HG03565 (cell line): ENCODE measurements at regions not wholly inside any gene's neighbourhood (a gene's known extent, or its start where the extent isn't known, plus 50 kb on each side); places are given as distances from the start of the nearest gene placed in this dataset.
"Not testable (repeated sequence)": the region's sequence is repeated elsewhere in the genome, so short reads cannot be mapped to it uniquely, and the experiment has no call there.

Experiments used
- ATAC-seq: cut with Tn5 transposase; IDR thresholded peaks from one replicate; pipeline ENCODE4 v1.9.1; 2021; ENCODE audit warnings: mild to moderate bottlenecking, moderate library complexity; ENCODE audit not compliant: unreplicated experiment

DNA sequence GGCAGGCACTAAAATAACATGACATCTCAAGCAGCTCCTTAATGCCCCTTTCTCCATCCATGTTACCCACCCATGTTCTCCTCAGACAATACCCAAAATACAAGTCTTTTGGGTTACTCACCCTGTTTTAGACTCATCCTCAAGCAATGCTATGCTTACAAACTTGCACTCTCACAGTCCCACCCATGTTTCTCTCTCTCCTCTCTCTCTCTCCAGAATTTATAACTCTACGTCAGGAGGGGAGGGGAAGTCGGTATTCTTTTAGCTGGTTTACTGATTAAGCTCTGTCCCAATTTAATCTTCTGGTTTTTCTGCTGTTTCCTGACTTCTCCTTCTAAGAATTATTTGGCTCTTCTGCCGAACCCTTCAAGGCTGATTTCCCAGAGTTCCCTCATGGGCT lies 98.0 kb upstream of the NR5A2 start:
- ATAC-seq, result no peak

DNA sequence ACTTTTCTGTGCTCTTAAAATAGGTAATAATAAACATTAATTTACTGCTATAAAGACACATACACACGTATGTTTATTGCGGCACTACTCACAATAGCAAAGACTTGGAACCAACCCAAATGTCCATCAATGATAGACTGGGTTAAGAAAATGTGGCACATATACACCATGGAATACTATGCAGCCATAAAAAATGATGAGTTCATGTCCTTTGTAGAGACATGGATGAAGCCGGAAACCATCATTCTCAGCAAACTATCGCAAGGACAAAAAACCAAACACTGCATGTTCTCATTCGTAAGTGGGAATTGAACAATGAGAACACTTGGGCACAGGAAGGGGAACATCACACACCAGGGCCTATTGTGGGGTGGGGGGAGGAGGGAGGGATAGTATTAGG lies 97.4 kb upstream of the NR5A2 start:
- ATAC-seq, result not testable (repeated sequence)

- ATAC-seq, result no peak
Observed at GRCh38 chr1:199931666-199932377, 95.7 kb upstream of the NR5A2 start.

DNA sequence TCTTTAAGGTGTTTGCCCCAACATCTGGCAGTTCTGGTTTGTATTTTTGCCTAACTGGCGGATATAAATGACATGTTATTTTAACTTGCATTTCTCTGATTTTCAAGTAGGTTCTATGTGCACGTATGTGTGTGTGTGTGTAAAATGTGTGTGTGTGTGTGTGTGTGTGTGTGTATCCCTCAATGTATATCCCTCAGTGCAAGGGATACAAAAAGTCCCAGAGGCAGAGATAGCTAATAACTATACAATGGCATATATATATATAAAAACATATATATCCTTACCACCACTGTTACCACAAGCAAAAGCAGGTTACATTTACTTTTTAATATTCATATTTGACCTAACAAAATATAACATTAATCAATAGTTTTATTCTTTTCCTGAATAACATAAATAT lies 95.0 kb upstream of the NR5A2 start:
- no peak for ATAC-seq

DNA sequence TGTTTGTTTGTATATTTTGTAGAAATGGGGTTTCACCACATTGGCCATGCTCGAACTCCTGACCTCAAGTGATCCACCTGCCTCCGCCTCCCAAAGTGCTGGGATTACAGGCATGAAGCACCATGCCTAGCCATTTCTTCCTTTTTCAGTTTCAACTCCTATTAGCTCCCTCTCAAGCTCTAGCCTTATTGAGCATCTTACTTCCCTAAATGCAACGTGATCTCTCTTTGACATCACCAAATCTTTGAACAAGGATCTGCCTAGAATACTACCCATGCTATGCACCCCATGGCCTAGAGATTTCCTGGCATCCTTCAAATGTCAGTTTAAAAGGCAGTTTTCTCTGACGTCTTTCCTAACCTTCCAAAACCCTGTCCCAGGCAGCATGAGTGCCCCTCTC lies 91.1 kb upstream of the NR5A2 start:
- no peak for ATAC-seq

DNA sequence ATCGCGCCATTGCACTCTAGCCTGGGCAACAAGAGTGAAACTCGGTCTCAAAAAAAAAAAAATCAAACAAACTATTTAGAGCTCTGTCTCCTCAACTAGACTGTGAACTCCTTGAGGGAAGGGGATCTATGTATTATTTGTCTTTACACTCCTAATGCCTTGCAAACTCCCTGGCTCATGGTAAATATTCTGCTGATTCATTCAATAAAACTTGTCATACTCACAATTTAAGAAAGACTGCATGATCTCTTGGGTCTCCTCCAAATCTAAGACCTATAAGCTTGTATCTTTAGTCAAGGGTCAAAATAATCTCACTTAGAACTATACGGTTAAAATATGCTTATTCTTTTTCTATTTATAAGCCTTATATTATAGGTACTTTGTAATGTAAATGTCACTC lies 90.3 kb upstream of the NR5A2 start:
- no peak for ATAC-seq

DNA sequence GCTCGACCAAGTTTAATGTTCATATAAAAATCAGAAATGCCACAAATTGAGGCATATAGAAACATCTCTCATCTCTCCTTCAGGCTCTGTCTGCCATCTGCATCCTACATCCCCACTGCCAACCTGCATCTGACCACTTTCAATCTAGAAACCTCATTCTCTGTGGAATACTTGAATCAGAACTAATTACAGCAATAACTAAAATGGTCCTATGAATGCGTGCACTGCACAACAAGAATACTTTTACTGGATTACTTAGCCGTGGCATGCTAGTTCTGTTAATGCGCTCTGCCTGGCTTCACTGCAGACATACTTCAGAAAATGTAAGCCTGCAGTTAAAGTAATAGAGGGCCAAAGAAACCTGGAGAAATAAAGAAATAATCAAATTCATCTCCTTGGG lies 89.8 kb upstream of the NR5A2 start:
- no peak for ATAC-seq

GRCh38 chr1:199944986-199945385 lies 82.5 kb upstream of the NR5A2 start:
- ATAC-seq, result no peak

DNA sequence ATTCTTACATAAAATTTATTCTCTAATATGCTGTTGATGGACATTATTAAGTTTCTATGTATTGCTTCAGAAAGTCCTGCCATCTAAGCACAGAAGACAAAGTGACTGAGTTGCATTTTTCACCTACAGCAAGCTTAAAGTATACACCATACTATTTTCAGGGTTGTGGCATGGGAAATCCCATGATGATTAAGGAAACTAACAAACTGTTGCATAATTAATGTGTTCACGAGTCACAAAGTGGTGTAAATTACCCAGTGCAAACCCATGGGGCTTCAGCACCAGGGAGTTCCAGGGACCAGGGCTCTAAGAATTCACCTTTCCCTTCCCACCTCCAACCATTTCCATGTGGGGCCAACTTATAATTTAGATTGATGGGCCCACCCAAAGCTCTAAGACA lies 81.9 kb upstream of the NR5A2 start:
- no peak for ATAC-seq

GRCh38 chr1:199946305-199947155 lies 81.0 kb upstream of the NR5A2 start:
- ATAC-seq, result no peak

GRCh38 chr1:199948587-199949280 lies 78.8 kb upstream of the NR5A2 start:
- no peak for ATAC-seq

GRCh38 chr1:199951005-199951404 lies 76.5 kb upstream of the NR5A2 start:
- not testable (repeated sequence) for ATAC-seq

GRCh38 chr1:199953651-199954050 lies 73.9 kb upstream of the NR5A2 start:
- no peak for ATAC-seq

DNA sequence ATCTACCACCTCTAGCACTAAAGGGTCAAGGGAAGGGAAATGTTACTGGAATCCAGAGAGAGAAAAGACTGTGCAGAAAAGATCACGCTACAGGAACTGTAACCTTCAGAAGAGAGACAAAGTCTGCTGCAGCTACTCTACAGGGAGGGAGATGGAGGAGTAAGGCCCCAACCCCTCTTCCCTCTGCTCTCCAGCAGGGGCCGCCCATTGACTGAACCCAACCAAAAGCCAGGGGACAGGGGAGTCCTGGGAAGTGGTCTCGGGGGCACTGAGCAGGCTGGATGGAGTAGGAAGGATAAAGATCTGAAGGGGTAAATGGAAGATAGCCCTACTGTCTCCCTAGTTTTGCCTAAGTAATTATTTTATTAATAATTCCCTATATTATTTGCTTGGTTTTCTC lies 72.8 kb upstream of the NR5A2 start:
- no peak for ATAC-seq

- ATAC-seq, result no peak
Observed at GRCh38 chr1:199955235-199955634, 72.3 kb upstream of the NR5A2 start.

- ATAC-seq, result no peak
Observed at GRCh38 chr1:199956005-199956404, 71.5 kb upstream of the NR5A2 start.

- no peak for ATAC-seq
Observed at GRCh38 chr1:199959033-199959774, 68.3 kb upstream of the NR5A2 start.

- ATAC-seq, result no peak
Observed at GRCh38 chr1:199959775-199960110, 67.8 kb upstream of the NR5A2 start.

- no peak for ATAC-seq
Observed at GRCh38 chr1:199970125-199970524, 57.4 kb upstream of the NR5A2 start.

DNA sequence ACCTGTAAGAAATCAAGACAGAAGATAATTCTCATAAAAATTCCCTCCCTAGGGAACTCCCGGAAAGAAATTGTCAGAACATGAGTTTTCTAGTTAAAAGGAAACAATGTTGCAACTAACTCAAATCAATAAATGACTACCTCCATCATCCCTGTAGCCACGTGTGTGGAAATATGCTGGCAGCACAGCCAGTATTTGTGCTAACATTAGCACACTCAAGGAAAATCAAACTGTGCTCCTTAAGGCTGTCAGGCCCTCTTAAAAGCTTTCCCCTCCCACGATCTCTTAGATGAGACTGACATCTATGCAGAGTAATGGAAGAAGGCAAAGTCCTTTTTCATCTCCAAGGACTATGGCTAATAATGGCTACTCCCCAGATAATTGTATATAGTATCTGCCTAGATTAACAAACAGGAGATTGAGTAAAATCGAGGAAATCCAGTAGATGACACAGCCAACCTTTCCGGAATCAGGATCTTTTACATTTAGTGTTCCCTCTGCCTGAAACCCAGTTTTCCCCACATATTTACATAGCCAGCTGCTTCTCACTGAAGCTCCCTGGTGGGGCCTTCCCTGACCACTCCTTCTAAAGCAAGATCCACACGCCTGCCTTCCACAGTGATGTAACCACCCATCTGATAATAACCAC lies 50.9 kb upstream of the NR5A2 start:
- ATAC-seq, result no peak
